ENCODE measurements at regions not wholly inside any gene's neighbourhood (a gene's known extent, or its start where the extent isn't known, plus 50 kb on each side); places are given as distances from the start of the nearest gene placed in this dataset.
"Not testable (repeated sequence)": the region's sequence is repeated elsewhere in the genome, so short reads cannot be mapped to it uniquely, and the experiment has no call there.

- no peak for DNase-seq
These were observed 118.9 kb upstream of the ADRA1B start for GRCh38 chr5:159797261-159797970.

DNA sequence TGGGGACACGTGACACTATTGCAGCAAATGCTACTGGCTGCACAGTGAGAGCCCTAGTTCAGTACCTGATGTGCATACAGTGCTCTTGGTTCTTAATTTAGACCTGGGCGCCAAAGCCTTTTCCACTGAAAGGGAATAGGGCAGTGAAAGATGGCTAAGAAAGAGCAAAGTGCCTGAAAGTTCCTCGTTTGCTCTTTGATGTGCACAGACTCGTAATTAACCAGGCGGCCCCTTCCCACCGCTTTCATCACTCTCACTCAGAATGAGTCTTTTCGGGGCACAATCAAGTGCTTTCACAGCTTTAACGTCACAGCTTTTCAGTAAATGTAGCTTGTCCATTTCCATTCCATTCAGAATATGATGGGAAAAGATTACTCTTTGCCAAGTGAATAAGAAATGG lies 116.6 kb upstream of the ADRA1B start:
- no peak for DNase-seq

- no peak for DNase-seq
These were observed 116.0 kb upstream of the ADRA1B start for GRCh38 chr5:159800131-159800840.

- no peak for DNase-seq
These were observed 115.0 kb upstream of the ADRA1B start for GRCh38 chr5:159801303-159801702.

GRCh38 chr5:159802661-159803060 lies 113.6 kb upstream of the ADRA1B start:
- DNase-seq = no peak

- DNase-seq = no peak
These were observed 112.2 kb upstream of the ADRA1B start for GRCh38 chr5:159804121-159804520.

DNA sequence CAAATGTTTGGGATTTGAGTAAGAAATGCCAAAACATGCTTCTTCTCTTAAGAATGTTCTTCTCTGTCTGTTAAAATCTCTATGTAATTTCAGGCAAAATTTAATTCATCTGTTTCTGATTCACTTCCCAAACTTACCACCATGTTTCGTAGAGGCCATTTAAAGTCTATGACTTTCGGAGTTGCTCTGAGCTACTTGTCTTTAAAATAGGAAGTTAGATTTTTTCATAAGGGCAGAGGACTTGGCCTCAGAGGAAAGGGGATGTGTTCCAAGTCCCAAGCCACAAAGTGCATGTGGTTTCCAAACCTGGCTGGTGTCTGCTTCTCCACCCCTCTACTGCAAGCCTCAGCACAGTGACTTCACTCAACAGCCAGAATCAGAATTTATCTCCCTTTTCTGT lies 111.3 kb upstream of the ADRA1B start:
- no peak for DNase-seq

- DNase-seq = not testable (repeated sequence)
These were observed 109.1 kb upstream of the ADRA1B start for GRCh38 chr5:159807135-159807534.

GRCh38 chr5:159807586-159807985 lies 108.7 kb upstream of the ADRA1B start:
- no peak for DNase-seq

GRCh38 chr5:159811712-159812111 lies 104.6 kb upstream of the ADRA1B start:
- no peak for DNase-seq

DNA sequence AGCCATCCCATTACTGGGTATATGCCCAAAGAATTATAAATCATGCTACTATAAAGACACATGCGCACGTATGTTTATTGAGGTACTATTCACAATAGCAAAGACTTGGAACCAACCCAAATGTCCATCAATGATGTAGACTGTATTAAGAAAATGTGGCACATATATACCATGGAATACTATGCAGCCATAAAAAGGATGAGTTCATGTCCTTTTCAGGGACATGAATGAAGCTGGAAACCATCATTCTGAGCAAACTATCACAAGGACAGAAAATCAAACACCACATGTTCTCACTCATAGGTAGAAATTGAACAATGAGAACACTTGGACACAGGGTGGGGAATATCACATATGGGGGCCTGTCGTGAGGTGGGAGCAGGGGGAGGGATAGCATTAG lies 103.5 kb upstream of the ADRA1B start:
- not testable (repeated sequence) for DNase-seq

DNA sequence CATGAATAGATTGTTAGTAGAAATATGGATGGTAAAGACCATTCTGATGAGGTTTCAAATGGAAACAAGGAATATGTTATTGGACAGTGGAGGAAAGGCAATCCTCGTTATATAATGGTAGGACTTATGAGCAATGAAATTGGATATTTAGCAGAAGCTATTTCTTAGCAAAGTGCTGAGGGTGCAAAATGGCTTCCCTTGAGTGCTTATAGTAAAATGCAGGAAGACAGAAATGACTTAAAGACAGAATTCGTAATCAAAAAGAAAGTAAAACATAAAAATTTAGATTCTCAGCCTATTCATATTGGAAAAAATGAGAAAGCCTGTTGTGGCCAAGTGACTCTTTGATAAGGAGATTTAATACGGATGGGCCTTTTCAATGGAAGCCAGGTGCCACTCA lies 102.1 kb upstream of the ADRA1B start:
- no peak for DNase-seq

- DNase-seq = no peak
These were observed 101.3 kb upstream of the ADRA1B start for GRCh38 chr5:159814805-159815585.

DNA sequence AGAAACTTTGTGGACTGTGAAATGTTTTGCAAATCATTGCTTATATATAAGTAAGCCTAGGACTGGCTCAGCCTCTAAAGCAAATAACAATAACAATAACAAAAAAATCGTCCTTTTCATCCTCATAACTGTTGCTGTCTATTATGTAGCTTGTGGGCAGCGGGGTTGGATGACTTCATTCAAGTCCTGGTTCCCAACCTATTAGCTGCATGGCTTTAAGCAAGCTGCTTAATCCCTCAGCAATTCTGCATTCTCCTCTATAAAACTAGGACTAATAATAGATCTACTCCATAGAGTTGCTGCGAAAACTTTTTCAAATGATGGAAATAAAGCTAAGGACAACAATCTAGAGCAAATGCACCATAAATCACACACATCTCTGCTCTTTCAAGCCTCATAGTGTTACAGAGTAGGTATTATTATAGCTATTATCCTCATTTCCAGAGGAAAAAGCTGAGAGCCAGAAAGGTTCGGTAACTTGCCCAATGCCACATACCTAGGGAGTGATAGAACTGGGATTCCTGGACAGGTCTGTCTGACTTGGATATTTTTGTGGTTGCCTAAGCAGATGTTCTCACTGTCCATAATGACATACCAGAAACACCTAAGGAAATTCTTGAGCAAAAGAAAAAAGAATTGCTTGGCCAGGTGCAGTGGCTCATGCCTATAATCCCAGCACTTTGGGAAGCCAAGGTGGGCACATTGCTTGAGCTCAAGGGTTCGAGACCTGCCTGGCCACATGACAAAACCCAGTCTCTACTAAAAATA lies 98.8 kb upstream of the ADRA1B start:
- no peak for DNase-seq

DNA sequence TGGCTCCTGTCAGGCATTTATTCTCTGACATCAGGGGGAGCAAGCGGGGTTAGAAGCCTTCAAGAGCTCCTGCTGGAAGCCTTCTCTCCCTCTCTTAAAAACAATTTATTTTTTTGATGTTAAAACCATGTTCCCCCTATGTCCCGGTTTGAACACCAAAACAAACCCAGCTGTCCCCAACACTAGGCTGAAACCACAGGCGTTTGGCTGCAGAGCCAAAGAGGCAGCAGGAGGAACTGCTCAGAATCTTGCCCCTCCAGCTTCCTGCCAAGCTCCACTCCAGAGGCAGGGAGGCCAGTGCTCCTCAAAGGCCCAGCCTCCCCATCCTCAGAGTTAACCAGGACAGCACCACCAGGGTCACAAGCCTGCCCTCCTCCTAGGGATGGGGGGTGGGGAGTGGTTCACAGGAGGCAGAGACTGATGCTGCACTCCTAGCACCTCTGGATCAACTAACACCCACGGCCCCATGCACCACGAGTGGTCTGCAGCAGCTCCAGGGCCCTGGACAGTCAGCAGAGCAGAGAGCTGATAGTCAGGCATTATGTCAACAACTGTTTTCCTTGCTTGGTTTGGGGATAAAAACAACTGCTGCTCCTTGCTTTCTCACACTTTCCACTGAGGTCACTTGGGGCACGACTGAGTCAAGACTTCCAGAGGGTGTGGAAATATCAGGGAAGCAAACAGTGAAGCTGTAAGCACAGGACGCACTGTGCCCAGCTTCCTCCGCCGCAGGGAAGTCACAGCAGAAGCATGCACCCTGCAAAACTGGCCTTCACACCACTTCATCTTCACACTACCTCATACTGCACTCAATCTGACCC lies 96.5 kb upstream of the ADRA1B start:
- no peak for DNase-seq

DNA sequence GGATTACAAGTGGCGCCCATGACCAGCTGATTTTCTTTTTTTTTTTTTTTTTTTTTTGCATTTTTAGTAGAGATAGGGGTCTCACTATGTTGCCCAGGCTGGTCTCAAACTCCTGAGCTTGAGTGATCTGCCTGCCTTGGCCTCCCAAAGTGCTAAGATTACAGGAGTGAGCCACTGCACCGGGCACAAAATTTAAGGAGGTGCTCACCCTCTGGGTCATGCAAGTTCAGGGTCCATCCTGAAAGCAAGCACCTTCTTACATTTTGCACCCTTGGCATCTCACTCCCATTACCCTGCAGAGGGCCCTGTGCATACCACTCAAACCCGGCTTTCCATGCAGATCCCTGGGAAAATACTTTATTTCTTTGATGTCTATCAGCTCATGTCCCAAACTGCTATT lies 95.6 kb upstream of the ADRA1B start:
- no peak for DNase-seq

DNA sequence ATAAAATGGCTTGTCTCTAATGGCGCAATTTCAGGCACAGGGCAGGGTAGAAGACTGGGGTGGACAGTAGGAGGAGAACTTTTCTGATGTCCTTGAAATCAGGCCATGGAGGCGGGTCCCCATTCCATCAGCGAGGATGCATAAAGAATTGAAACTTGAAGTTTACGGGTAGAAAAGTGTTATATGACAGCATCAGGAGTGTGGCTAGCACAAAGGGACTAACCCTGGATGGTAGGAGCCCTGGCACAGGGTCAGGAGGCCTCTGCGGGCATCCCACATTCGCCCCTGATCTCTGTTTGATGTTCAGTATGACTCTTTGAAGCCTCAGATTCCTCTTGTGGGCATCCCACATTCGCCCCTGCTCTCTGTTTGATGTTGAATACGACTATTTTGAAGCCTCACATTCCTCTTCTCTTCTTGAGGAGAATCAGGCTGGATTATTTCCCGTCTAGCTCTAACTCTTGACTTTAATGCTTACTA lies 94.8 kb upstream of the ADRA1B start:
- no peak for DNase-seq

GRCh38 chr5:159824188-159825161 lies 91.8 kb upstream of the ADRA1B start:
- no peak for DNase-seq

DNA sequence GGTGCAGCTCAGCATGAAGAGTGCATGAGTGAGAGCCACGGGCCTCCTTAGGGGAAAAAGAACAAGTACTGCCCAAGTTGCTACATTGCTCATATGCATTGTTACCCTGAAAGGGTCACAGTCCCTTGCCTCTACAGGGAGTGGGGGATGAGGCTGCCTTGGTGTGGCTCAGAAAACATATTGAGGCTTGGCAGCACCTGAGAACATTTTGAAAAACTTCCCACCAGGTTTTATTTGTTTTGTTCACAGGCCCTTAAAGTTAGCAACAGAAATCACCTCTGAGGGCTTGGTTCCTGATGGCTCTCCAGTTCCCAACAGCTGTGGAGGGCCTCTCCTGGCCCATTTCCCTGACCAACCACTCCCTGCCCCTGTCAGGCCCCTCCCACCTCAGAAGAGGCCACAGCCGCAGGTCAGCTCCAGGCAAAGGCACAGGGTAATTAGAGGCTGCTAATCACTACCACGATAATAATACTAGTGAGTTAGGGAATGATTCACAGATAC lies 90.7 kb upstream of the ADRA1B start:
- DNase-seq = no peak
